SK-N-SH treated with all-trans-retinoic acid at 6 μM for 48 hours (cell line): ENCODE measurements at regions not wholly inside any gene's neighbourhood (a gene's known extent, or its start where the extent isn't known, plus 50 kb on each side); places are given as distances from the start of the nearest gene placed in this dataset.
"Not testable (repeated sequence)": the region's sequence is repeated elsewhere in the genome, so short reads cannot be mapped to it uniquely, and the experiment has no call there.

ENCODE experiments used
- ARNTL ChIP-seq: fragments of 450-650 bp; formaldehyde crosslinking; IDR thresholded peaks from 2 replicates; pipeline ENCODE4 v1.5.0; 2020; ENCODE audit warnings: low read depth, mild to moderate bottlenecking, moderate library complexity, borderline replicate concordance
- OSR1 ChIP-seq: fragments of 250-450 bp; sonication (Bioruptor Pico); IDR thresholded peaks from 2 replicates; pipeline ENCODE4 v1.8.0; 2022; ENCODE audit warnings: moderate library complexity, mild to moderate bottlenecking, inconsistent platforms
- POU6F1 ChIP-seq: fragments of 250-450 bp; sonication (Bioruptor Pico); IDR thresholded peaks from 2 replicates; pipeline ENCODE4 v1.8.0; 2021; ENCODE audit warnings: low read depth, mild to moderate bottlenecking, moderate library complexity, borderline replicate concordance
- RARB ChIP-seq: fragments of 250-450 bp; sonication (Bioruptor Pico); IDR thresholded peaks from 2 replicates; pipeline ENCODE4 v1.8.0; 2021; ENCODE audit warnings: mild to moderate bottlenecking, moderate library complexity
- TCF4 ChIP-seq: fragments of 250-450 bp; sonication (Bioruptor Pico); IDR thresholded peaks from 2 replicates; pipeline ENCODE4 v1.8.0; 2021; ENCODE audit warnings: mild to moderate bottlenecking, moderate library complexity, borderline replicate concordance
- ZFP3 ChIP-seq: fragments of 250-450 bp; sonication (Bioruptor Pico); IDR thresholded peaks from 2 replicates; pipeline ENCODE4 v1.5.0; 2020; ENCODE audit warnings: mild to moderate bottlenecking, moderate library complexity
- ZFP30 ChIP-seq: fragments of 450-650 bp; formaldehyde crosslinking; IDR thresholded peaks from 2 replicates; pipeline ENCODE4 v1.5.0; 2022; ENCODE audit warnings: mild to moderate bottlenecking, moderate library complexity
- ZNF70 ChIP-seq: fragments of 450-650 bp; formaldehyde crosslinking; IDR thresholded peaks from 2 replicates; pipeline ENCODE4 v1.5.0; 2020; ENCODE audit warnings: mild to moderate bottlenecking, moderate library complexity
- ZNF8 ChIP-seq: fragments of 450-650 bp; formaldehyde crosslinking; IDR thresholded peaks from 2 replicates; pipeline ENCODE4 v1.5.0; 2020; ENCODE audit warnings: mild to moderate bottlenecking, moderate library complexity
- TF ChIP-seq, protein P1 (sequence below): fragments of 250-450 bp; sonication (Bioruptor Pico); IDR thresholded peaks from 2 replicates; pipeline ENCODE4 v1.5.1; 2021; ENCODE audit warnings: mild to moderate bottlenecking, moderate library complexity
- TF ChIP-seq, protein P2 (sequence below): fragments of 250-450 bp; sonication (Bioruptor Pico); IDR thresholded peaks from 2 replicates; pipeline ENCODE4 v1.8.0; 2020; ENCODE audit warnings: mild to moderate bottlenecking, moderate library complexity, borderline replicate concordance

- TF ChIP-seq ZNF8; RARB (CRISPR knock-in tag); POU6F1 (CRISPR knock-in tag); OSR1; ZFP30 (CRISPR knock-in tag); ZFP3 (CRISPR knock-in tag); TCF4 (CRISPR knock-in tag); ARNTL; ZNF70 (CRISPR knock-in tag): not testable (repeated sequence)
- TF ChIP-seq, protein P1, sequence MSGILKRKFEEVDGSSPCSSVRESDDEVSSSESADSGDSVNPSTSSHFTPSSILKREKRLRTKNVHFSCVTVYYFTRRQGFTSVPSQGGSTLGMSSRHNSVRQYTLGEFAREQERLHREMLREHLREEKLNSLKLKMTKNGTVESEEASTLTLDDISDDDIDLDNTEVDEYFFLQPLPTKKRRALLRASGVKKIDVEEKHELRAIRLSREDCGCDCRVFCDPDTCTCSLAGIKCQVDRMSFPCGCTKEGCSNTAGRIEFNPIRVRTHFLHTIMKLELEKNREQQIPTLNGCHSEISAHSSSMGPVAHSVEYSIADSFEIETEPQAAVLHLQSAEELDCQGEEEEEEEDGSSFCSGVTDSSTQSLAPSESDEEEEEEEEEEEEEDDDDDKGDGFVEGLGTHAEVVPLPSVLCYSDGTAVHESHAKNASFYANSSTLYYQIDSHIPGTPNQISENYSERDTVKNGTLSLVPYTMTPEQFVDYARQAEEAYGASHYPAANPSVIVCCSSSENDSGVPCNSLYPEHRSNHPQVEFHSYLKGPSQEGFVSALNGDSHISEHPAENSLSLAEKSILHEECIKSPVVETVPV (CRISPR knock-in tag), result not testable (repeated sequence)
- TF ChIP-seq, protein P2, sequence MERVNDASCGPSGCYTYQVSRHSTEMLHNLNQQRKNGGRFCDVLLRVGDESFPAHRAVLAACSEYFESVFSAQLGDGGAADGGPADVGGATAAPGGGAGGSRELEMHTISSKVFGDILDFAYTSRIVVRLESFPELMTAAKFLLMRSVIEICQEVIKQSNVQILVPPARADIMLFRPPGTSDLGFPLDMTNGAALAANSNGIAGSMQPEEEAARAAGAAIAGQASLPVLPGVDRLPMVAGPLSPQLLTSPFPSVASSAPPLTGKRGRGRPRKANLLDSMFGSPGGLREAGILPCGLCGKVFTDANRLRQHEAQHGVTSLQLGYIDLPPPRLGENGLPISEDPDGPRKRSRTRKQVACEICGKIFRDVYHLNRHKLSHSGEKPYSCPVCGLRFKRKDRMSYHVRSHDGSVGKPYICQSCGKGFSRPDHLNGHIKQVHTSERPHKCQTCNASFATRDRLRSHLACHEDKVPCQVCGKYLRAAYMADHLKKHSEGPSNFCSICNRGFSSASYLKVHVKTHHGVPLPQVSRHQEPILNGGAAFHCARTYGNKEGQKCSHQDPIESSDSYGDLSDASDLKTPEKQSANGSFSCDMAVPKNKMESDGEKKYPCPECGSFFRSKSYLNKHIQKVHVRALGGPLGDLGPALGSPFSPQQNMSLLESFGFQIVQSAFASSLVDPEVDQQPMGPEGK (CRISPR knock-in tag), result not testable (repeated sequence)
Observed at GRCh38 chr10:38365917-38366316, 271.8 kb downstream of the ZNF37A start.
